KMS-11 (cell line): ENCODE measurements at regions not wholly inside any gene's neighbourhood (a gene's known extent, or its start where the extent isn't known, plus 50 kb on each side); places are given as distances from the start of the nearest gene placed in this dataset.

Source experiments
- H2AFZ ChIP-seq: fragments of 200-600 bp; sonication (generic); 2 replicates; pipeline ENCODE4 v1.6.1; 2016; ENCODE audit warnings: antibody characterized with exemption, mixed run types, low read depth
- H3K27ac ChIP-seq: fragments of 200-600 bp; sonication (generic); 2 replicates; pipeline ENCODE4 v1.6.1; 2016; ENCODE audit warnings: mild to moderate bottlenecking, mixed run types
- H3K27me3 ChIP-seq: fragments of 200-600 bp; sonication (generic); 2 replicates; pipeline ENCODE4 v1.6.1; 2017; ENCODE audit warnings: mild to moderate bottlenecking, low read depth, mixed run types, moderate library complexity; ENCODE audit not compliant: insufficient read depth
- H3K36me3 ChIP-seq: fragments of 200-600 bp; sonication (generic); 2 replicates; pipeline ENCODE4 v1.6.1; 2017; ENCODE audit warnings: mild to moderate bottlenecking, mixed run types; ENCODE audit not compliant: insufficient read depth
- H3K4me1 ChIP-seq: fragments of 200-600 bp; sonication (generic); 2 replicates; pipeline ENCODE4 v1.6.1; 2016; ENCODE audit warnings: mild to moderate bottlenecking, low read depth, mixed run types; ENCODE audit not compliant: poor library complexity, severe bottlenecking
- H3K4me2 ChIP-seq: fragments of 200-600 bp; sonication (generic); 2 replicates; pipeline ENCODE4 v1.7.0; 2016; ENCODE audit warnings: mild to moderate bottlenecking, mixed run types
- H3K4me3 ChIP-seq: fragments of 200-600 bp; sonication (generic); IDR thresholded peaks from 2 replicates; pipeline ENCODE4 v1.6.1; 2017; ENCODE audit warnings: low read depth, low read length, mixed read lengths; ENCODE audit not compliant: insufficient read depth
- H3K79me2 ChIP-seq: fragments of 200-600 bp; sonication (generic); 2 replicates; pipeline ENCODE4 v1.6.1; 2016; ENCODE audit warnings: low read depth, mixed run types; ENCODE audit not compliant: insufficient read depth
- H3K9ac ChIP-seq: fragments of 200-600 bp; sonication (generic); 2 replicates; pipeline ENCODE4 v1.6.1; 2016; ENCODE audit warnings: mild to moderate bottlenecking, mixed run types
- H4K20me1 ChIP-seq: fragments of 200-600 bp; sonication (generic); 2 replicates; pipeline ENCODE4 v1.6.1; 2016; ENCODE audit warnings: mild to moderate bottlenecking, mixed run types; ENCODE audit not compliant: insufficient read depth
- CTCF ChIP-seq: fragments of 200-600 bp; sonication (generic); conservative IDR thresholded peaks from 2 replicates; pipeline ENCODE4 v1.6.1; 2017; ENCODE audit warnings: low read depth, mild to moderate bottlenecking, antibody characterized with exemption, low read length, moderate library complexity, mixed read lengths

DNA sequence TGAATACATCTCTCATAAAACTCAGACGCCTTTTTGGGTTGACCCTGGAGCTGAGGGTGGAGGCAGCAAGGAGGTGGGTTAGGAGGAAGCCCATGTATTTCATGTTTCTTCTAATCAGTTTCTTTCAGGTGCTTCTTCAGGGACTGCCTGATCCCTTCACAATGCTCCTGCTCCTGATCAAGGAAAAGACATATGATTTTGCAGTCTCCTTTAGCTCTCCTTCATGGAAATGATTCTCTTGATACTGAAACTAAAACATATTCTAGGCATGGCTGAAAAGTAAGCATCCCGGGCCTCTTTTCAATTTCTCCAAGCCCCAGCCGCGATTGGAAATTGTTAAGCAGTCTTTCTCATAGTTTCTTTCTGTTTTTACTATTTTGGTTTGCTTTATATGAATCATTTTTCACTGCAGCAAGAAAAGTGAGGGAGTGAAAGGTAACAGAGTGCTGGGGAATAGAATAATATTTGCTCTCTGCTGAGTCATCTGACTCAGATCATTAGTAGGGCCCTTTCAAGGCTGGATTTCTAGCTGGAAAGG, 730.7 kb downstream of the CDH11 start:
- no peaks in the 10 kb centered on the region for H3K79me2 ChIP-seq
- H3K36me3 ChIP-seq: no peaks in the 10 kb centered on the region
- no peak overlapping the region for H3K9ac ChIP-seq
- H4K20me1 ChIP-seq: no peaks in the 10 kb centered on the region
- H3K4me1 ChIP-seq: no peaks in the 10 kb centered on the region
- H3K4me3 ChIP-seq: no peak overlapping the region
- no peak overlapping the region for H3K4me2 ChIP-seq
- H3K27me3 ChIP-seq: no peaks in the 10 kb centered on the region
- no peak for TF ChIP-seq CTCF
- H2AFZ ChIP-seq: no peak overlapping the region
- no peak overlapping the region for H3K27ac ChIP-seq

DNA sequence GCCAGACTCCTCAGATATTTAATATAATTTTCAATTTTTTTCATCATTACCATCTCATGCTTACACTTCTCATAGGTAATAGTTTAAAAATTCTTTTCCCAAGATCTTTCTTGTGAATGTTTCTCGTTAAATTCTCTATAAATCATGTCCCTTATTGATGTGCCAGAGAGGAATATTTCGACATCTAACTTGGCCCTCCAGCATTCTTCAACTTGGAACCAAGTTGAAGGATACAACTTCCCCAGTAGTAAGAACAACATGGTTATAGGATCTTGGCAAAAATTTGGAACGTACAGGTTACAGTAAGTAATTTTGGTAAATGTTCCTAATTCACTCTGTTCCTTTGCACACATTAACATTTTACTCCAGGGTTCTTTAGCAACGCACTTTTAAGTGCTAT, 731.8 kb downstream of the CDH11 start:
- H3K9ac ChIP-seq: no peak overlapping the region
- H3K4me2 ChIP-seq: no peak overlapping the region
- no peaks in the 10 kb centered on the region for H3K36me3 ChIP-seq
- H2AFZ ChIP-seq: no peak overlapping the region
- H4K20me1 ChIP-seq: no peaks in the 10 kb centered on the region
- H3K27ac ChIP-seq: no peak overlapping the region
- no peak overlapping the region for H3K4me3 ChIP-seq
- H3K27me3 ChIP-seq: no peaks in the 10 kb centered on the region
- TF ChIP-seq CTCF: no peak
- H3K4me1 ChIP-seq: no peaks in the 10 kb centered on the region
- no peaks in the 10 kb centered on the region for H3K79me2 ChIP-seq

- TF ChIP-seq CTCF: no peak
- no peaks in the 10 kb centered on the region for H4K20me1 ChIP-seq
- H3K4me1 ChIP-seq: no peaks in the 10 kb centered on the region
- H3K4me2 ChIP-seq: no peak overlapping the region
- no peaks in the 10 kb centered on the region for H3K27me3 ChIP-seq
- no peak overlapping the region for H3K4me3 ChIP-seq
- no peak overlapping the region for H2AFZ ChIP-seq
- H3K27ac ChIP-seq: no peak overlapping the region
- no peak overlapping the region for H3K9ac ChIP-seq
- no peaks in the 10 kb centered on the region for H3K36me3 ChIP-seq
- H3K79me2 ChIP-seq: no peaks in the 10 kb centered on the region
Measured at GRCh38 chr16:64384636-64385035, 737.2 kb downstream of the CDH11 start.

DNA sequence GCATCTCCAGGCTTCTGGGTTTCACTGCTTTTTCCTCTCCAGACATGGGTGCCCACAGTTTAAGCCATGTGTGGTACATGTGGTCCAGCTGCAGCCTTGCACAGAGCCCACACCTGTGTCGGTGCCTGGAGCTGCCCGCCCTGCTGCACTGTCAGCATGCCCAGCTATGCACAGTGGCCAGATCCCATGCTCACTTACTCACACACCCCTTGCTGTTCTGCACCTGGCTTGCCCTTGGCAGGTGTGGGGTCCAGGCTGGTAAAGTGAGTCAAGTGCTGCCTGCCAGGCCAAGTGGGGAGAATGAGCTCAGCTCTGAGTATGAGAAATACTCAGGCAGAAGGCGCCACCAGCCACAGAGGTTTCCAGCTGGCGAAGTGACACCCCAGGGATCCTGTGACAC, 739.9 kb downstream of the CDH11 start:
- Histone ChIP-seq H3K36me3 (no peaks in the 10 kb centered on the region), H3K4me3 (no peak overlapping the region), H4K20me1 (no peaks in the 10 kb centered on the region), H3K79me2 (no peaks in the 10 kb centered on the region), H3K27me3 (no peaks in the 10 kb centered on the region), H3K27ac (no peak overlapping the region), H3K4me2 (no peak overlapping the region), H2AFZ (no peak overlapping the region), H3K4me1 (no peaks in the 10 kb centered on the region), H3K9ac (no peak overlapping the region)
- no peak for TF ChIP-seq CTCF

- Histone ChIP-seq H3K36me3 (no peaks in the 10 kb centered on the region), H4K20me1 (no peaks in the 10 kb centered on the region), H3K4me2 (no peak overlapping the region), H3K27me3 (no peaks in the 10 kb centered on the region), H3K4me3 (no peak overlapping the region), H3K4me1 (no peaks in the 10 kb centered on the region), H2AFZ (no peak overlapping the region), H3K79me2 (no peaks in the 10 kb centered on the region), H3K9ac (no peak overlapping the region), H3K27ac (no peak overlapping the region)
- TF ChIP-seq CTCF: no peak
Measured at GRCh38 chr16:64380751-64381150, 741.1 kb downstream of the CDH11 start.
